ENCODE measurements at regions not wholly inside any gene's neighbourhood (a gene's known extent, or its start where the extent isn't known, plus 50 kb on each side); places are given as distances from the start of the nearest gene placed in this dataset.

DNA sequence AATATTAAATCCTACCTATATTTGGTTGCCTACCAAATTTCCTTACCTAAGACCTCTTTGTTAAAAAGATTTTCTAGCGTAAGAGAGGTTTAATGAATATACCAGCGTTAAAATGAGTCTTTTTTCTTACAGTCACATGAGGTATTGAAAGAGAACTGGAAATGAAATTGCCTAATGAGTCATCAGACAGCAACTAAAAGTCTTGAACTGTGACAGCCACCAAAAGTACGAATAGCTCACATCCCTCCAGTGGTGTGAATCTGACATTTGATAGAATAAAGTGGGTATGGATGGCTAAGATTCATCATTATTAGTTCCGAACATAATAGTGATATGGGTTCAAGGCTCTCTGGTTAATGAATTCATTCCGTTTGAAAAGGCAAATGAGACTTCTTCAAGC lies 1297.3 kb downstream of the AACS start:
- DNase-seq (ENCODE audit: low read depth in 2 of 2) = no peak

DNA sequence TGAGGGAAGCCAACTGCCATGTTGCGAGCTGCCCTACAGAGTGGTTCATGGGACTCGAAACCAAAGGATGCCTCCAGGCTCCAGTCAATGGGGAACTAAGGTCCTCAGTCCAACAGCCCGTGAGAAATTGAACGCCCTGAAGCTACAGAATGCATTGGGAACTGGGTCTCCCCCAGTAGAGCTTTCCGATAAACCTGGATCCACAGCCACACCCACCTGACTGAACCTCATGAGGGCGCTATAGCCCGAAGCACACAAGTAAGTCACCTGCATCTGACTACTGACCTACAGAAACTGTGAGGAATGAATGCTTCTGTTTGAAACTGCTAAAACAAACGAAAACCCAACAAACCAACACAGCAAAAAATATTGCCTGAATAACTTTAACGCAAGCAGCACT lies 1297.7 kb downstream of the AACS start:
- no peak for DNase-seq (ENCODE audit: low read depth in 2 of 2)

DNA sequence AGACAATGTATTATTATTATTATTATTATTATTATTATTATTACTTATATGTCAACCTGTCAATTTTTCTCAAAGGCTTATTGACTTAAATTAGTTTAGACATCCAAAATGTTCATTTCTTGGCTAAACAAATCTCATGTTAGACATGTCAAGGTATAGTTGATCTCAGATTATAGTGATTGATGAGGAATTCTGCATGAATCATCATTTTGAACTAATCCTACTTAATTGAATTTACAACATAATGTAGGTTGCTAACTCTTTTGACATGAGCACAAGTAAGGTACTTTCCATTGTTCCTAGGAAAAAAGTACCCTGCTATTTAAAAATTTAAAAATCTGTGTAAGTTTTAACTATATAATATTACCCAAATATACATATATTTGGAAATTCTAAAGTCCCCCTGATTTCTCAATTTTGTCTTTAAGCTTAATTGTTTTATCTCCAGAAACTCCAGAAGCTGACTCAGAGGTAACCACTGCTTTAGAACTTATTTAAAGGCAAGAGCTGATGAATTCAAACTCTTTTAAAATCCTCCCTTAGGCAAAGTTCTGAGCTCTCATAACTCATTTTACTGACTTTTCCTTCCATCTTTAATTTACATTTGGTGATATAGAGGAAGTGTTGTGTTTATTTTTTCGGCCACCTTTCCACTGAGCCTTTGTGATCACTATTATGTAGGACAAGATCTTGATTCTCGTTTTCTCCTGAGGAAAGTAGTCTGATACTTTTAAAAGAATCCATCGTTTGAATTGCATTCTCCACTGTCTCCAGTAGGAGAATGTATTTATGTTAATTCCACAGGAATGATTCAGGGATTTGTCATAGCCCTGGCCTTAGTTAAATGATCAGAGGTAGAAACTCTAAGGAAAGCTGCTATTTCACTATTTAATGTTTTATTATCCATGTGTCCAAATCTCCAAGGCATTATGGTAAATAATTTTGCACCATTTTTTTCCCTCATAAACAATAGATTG lies 1304.5 kb downstream of the AACS start:
- DNase-seq (ENCODE audit: low read depth in 2 of 2) = no peak

DNA sequence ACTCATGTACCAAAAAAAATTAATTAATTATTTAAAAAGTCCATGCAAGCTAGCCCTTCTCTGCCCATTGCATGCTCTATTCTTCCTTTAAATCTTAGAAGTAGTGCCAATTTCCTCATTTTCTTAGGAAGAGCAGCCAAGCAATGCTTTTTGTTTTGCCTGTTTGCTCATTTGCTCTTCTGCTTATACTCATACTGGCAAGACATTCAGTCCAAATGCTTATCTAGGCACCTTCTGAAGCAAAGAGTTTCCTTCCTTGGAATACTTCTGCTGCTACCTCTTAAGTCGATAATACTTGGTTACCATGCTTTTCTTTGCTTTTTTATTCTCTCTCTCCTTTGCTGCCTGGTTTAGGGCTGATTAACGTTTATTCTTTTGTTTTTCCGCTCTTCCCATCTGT lies 1318.3 kb downstream of the AACS start:
- no peak for DNase-seq (ENCODE audit: low read depth in 2 of 2)

DNA sequence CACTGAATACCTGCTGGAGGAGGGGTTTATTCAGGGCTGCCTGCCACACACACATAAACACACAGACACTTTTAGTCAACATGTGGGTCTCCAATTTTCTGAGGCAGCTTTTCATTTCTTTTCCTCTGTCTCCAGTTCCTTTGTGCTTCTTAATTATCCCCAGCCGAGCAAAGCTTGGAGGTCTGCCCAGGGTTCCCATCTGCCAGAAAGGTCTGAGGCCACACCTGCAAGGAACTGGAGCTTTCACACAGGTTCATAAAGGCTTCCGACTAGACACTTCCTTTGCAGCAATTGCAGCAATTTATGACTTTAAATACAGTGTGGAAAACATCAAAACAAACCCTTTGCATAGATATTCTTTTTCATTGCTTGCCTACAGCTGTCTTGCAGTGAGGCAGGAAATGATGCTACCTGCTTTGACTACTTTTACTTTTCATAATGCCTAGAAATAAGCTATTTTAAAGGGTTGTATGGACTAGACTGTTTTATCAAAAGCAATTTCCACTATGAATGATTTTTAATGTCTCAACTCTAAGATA lies 1318.9 kb downstream of the AACS start:
- no peak for DNase-seq (ENCODE audit: low read depth in 2 of 2)

DNA sequence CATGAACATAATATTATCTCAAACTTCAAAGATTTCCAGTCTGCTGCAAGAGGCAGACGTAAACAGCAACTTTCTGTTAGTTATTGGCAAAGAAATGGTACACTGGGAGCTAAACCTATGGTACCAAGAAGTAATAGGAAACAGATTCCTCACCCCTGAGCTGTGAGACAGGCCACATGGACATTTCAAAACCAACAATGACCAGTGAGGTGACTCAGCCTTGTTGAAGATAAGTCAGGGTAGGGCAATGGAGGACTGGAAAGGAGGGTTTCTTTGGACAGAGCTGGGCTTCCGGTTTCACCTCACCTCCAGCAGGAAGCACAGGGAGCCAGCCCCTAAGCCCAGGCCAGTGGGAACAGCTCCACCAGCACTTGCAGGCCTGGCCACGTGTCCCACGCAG lies 1320.5 kb downstream of the AACS start:
- no peak for DNase-seq (ENCODE audit: low read depth in 2 of 2)

DNA sequence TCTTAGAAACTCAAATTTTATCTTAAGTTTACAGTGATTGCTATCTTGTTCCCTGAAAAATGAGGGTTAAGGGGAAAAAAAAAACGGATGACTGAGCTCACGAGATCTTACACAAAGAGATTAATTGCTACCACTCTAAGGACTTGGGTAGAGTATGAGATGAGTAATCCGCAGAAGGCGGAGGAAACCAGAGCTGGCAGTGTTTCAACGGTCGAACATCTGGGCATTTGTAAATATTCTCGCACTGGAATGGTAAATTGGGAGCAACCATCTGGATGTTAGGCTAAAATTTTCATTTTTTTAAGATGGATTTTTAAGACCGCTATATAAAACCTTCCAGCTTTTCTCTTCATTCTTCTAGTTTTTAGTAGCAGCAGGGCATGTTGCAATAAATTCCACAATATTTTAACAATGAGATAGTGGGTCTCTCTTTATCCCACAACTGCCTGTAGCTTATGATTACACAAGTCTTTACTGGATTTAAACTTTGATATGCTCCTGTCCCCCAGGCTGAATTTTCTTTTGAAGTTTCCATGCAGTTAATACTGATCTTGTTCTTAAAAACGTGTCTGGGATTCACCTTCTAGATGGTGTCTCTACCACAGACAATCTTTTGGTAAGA lies 1324.1 kb downstream of the AACS start:
- no peak for DNase-seq (ENCODE audit: low read depth in 2 of 2)

DNA sequence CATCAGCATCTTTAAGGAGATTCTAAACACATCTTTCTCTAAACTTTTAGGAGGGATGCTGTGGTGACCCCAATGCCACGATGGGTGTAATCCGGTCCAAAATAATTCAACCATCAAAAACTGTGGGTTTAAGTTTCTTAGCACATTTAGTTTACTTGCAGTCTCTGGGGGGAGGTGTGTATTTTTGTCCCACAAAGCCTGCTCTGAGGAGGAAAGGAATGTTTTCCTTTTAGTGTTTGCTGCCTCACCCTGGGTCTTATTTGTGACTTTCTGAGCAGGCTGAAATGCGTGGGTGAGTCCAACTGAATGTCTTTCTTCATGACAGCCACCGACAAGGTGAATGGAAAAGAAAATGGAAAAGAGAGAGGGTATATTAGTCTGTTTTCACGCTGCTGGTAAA lies 1324.7 kb downstream of the AACS start:
- DNase-seq (ENCODE audit: low read depth in 2 of 2) = no peak

DNA sequence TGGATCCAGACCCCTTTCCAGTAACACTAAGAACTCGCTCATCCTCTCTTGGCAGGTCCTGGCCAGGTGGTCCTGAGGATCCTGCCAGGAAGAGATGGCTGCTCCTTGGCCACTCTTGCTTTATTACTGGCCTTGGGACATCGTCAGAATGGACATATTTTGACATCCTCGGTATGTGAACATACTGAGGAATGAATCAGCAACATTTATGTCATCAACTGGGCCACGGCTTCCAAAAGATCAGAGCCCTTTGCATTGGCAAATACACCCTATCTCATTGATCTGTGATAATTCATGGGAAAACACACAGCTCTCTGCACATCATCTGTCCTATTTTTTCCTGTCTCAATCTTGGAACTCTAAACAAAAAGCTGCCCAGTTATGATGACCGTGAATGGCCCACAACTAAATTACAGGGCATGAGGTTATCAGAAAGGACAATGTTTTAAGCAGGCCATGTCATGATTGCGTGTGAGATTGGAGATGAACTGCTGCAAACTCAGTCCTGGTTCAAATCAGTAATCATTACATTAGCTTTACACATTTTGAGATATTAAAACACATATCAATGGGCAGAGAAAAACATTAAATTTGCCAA lies 1325.8 kb downstream of the AACS start:
- DNase-seq (ENCODE audit: low read depth in 2 of 2) = no peak

DNA sequence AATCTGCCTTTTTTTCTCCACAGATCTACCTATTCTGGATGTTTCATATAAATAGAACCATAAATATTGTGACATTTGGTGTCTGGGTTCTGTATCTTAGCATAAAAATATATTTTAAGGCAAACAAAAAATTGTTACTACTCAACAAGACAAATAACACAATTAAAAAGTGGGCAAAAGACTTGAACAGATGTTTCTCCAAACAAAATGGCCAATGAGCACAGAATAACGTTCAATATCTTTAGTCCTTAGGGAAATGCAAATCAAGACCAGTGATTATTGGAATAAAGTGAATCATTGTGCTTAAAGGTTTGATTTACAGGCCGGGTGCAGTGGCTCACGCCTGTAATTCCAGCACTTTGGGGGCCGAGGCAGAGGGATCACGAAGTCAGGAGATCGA lies 1331.3 kb downstream of the AACS start:
- DNase-seq (ENCODE audit: low read depth in 2 of 2) = no peak

DNA sequence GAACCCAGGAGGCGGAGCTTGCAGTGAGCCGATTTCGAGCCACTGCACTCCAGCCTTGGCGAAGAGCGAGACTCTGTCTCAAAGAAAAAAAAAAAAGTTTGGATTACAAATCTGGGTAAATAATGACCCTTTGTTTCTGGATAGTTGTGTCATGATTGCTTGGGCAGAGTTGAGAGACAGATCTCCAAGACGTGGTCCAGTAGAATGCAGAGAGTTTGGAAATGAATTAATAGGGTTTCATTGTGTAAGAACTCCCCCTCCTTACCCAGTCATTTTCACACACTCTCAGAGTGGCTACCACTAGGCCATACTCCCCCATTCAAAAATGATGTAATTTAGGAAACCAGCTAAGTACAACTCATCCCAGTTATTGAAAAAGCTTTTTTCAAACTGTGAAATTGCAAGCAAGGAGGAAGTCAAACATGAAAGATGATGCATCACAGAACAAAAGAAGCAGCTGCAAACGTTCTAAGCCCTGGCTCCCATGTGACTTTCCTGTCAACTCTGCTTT lies 1331.9 kb downstream of the AACS start:
- no peak for DNase-seq (ENCODE audit: low read depth in 2 of 2)

DNA sequence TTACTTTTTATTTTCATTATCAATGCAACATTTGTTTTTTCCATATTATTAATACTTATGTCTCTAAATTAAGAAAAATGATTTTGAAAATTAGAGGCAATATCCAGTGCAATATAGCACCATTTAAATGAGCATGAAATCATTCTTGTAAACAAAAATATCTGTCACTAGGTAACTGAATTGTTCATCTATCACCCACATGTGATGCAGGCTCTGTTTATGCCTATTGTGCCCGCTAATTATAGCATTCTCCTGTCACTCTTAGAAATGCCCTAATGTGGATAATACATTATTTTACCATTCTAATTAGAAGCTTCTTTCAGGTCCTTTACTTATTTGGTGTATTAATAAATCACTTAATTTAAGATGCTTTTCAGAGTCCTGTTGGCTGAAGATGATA lies 1332.4 kb downstream of the AACS start:
- DNase-seq (ENCODE audit: low read depth in 2 of 2) = no peak

DNA sequence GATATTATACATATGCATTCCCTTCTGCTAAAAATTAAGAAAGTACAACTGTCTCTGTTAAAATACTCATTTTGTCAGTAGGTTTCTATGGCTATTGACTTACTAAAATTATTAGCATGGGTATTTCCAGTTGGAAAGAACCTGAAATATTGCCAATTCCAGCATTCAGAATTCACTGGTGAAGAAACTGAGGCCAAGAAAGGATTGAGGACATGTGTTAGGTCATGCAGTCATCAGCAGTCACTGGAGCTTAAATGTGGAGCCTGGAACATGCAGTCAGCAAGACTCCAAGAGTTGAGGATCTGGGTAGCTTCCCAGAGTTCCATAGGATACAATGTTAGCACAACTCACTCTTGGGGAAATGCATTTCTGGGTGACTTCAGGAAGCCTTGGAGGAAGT lies 1335.6 kb downstream of the AACS start:
- no peak for DNase-seq (ENCODE audit: low read depth in 2 of 2)

DNA sequence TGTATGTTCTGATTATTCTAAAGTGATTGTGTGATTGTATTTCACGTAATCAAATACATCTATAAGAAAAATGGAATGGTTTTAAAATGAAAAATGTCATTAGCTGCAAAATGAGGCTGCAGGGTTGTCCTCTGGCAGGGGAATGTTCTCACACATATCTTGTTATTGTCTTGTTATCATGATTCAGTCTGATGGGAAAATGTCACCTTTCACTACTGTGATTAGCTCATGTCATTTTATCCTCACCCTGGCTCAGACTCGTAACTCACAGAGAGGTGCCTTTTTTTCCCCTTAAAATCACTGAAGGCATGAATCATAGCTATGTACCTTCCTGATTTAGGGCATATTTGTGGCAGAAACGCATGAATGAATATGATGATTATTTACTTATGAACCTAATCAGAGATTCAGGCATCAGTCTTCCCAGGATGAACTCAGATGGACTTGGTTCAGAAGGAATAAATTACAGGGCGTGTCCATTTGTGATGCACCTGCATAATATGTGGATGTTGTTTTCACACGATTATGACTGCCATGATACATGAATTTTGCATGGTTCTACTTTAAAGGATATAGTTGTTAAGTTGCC lies 1339.2 kb downstream of the AACS start:
- DNase-seq (ENCODE audit: low read depth in 2 of 2) = no peak

DNA sequence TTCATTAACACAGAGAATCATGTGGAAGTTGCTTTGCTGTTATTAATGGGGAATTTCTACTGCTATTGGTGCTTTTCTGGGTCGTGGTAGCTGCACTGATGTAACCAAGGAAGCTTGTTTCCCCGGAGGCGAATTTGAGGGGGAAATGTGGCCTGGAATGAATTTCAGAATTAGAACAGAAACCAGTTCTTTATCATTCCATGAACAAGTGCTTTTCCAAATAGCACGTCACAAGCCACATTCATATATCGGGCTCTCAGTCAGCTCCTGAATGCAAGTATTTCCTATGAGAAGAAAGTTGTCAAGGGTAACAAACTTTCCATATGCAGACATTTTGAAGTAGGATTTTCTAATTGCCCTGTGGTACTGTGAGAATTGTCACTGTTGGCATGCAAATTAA lies 1353.2 kb downstream of the AACS start:
- DNase-seq (ENCODE audit: low read depth in 2 of 2) = no peak

DNA sequence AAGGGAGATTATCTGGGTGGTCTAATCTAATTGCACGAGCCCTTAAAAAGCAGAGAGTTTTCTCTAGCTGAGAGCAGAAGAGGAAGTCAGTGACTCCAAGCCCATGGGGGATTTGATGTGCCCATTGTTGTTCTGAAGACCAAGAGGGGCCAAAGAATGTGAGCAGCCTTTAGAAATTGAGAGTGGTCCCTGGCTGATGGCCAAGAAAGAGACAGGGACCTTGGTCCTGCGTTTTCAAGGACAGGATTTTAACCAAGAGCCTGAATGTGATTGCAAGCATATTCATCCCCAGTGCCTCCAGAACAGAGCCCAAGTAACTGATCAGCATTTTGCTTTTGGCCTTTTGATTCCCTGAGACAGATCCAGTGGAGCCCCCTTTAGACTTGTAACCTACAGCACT lies 1353.9 kb downstream of the AACS start:
- no peak for DNase-seq (ENCODE audit: low read depth in 2 of 2)

DNA sequence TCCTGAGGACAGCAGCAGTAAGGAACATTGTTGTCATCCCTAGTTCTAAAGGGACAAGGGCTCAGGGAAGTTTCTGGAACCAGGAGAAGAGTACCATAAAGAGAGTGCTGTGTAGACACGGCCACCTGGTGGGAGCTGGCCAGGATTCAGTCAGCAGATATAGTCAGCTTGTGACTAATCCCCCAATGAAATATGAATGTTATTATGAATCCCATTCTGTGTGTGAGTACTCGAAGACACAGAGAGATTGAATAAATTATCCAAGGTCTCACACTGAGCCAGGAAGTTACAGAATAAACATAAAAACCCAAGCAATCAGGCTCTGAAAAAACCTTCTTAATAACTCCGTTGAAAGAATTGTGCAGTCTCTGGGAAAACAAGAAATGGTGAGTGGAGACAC lies 1359.5 kb downstream of the AACS start:
- DNase-seq (ENCODE audit: low read depth in 2 of 2) = no peak

DNA sequence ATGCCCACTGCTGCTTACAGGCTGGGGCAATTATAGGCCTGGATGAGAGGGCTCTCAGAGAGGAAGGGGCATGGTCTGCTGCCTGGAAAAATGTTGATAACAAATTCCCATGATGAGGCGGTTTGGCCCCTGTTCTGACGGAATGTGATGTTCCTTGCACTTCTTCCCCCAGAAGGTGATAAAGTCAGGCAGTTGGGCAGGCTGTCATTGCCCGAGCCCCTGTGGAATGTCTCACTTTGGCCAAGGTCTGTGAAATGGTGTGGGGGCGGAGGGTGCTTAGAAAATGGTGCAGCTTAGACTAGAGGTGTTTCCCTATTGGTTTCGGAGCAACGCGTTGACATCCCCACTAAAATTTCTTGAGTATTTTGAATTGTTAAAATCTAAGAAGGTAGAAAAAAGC lies 1360.0 kb downstream of the AACS start:
- DNase-seq (ENCODE audit: low read depth in 2 of 2) = no peak

DNA sequence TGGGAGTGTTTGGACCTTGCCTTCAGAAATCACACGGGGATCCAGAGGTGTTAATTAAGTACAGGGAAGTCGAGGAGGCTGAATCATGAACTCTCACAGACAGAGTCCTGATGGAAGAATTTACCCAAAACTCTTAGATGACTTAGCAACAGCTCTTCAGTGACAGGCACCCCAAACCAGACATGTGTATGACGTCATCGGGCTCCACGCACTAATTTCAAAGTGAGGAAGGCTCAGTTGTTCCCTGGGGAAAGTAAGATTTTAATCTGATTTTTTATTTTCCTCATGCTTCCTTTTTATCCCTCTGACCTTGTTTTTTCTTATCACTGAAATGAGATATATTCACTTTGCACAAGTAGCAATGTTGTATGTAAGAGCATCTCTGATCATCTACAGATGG lies 1363.5 kb downstream of the AACS start:
- DNase-seq (ENCODE audit: low read depth in 2 of 2) = no peak

DNA sequence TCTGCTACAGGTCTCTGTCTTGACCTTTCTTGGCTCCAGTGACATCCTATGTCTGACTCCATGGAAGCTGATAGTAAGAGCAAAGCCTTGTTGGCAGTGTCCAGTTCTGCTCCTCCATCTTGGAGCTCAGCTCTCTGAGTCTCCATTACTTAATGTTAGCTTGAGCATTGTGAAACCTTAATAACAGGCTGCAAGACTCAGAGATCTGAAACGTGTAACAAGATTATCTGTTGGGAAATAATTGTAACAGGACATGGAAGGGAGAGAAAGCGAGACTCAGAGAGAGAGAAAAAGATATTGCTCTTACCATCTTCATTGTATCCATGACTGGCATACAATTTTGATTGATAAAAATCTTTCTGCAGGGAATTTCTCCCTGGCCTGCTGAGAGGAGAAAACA lies 1365.7 kb downstream of the AACS start:
- no peak for DNase-seq (ENCODE audit: low read depth in 2 of 2)

DNA sequence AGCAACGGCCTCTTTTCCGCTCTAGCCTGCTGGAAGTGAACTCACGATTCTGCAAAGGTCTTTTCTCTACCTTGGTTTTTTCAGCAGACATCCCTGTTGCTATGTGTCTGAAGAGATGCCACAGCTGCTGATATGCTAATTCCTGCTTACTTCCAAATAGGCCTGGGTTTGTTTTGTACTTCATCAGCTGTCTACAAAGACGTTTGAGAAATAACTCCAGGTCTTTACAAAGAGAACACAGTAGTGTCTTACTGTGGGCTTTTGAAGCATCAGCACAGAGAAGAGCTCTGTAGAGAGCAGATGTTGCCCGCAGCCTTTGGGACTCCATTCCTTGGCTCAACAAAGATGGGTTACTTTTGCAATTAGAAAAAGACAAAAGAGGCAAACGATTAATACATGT lies 1366.5 kb downstream of the AACS start:
- DNase-seq (ENCODE audit: low read depth in 2 of 2) = no peak

DNA sequence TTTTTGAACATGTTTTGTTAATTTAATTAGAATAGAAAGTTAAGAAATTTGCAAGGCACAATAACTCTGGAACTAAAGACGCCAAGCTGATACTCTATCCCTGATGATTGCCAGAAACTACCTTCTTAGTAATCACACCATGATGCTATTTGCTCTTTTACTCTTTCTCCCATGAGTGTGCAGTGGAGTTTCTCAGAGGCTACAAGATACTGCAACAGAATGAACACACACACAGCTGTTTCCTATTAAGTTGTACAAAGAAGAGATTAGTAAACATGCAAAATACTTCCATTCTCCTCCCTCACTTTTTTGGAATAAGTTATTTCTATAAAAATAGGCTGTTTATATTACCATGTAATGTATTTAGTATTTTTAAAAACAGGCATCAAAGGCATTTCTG lies 1367.5 kb downstream of the AACS start:
- no peak for DNase-seq (ENCODE audit: low read depth in 2 of 2)
